NT2/D1 (cell line): ENCODE measurements at regions not wholly inside any gene's neighbourhood (a gene's known extent, or its start where the extent isn't known, plus 50 kb on each side); places are given as distances from the start of the nearest gene placed in this dataset.

ENCODE experiments used
- DNase-seq: peaks from one replicate; pipeline ENCODE4 v3.0.0-alpha.2; 2011; ENCODE audit warnings: low read depth, low spot score
- H3K27me3 ChIP-seq: 2 replicates; pipeline ENCODE4 v1.6.0; 2011; ENCODE audit warnings: mild to moderate bottlenecking; ENCODE audit not compliant: insufficient read length, insufficient read depth
- H3K36me3 ChIP-seq: 2 replicates; pipeline ENCODE4 v1.6.1; 2011; ENCODE audit warnings: mild to moderate bottlenecking, low read length, mixed read lengths; ENCODE audit not compliant: insufficient read depth, insufficient read length
- H3K4me1 ChIP-seq: 2 replicates; pipeline ENCODE4 v1.5.1; 2011; ENCODE audit not compliant: insufficient read depth, insufficient read length
- H3K4me3 ChIP-seq: 2 replicates; pipeline ENCODE4 v1.5.1; 2011; ENCODE audit warnings: low read depth; ENCODE audit not compliant: insufficient read length
- H3K9ac ChIP-seq: 2 replicates; pipeline ENCODE4 v1.6.0; 2011; ENCODE audit warnings: low read depth; ENCODE audit not compliant: insufficient read length
- H3K9me3 ChIP-seq: 2 replicates; pipeline ENCODE4 v1.5.1; 2011; ENCODE audit warnings: mild to moderate bottlenecking, low read length; ENCODE audit not compliant: insufficient read depth
- SUZ12 ChIP-seq: IDR thresholded peaks from 2 replicates; pipeline ENCODE4 v1.6.1; 2011; ENCODE audit not compliant: insufficient read length, insufficient read depth; ENCODE audit errors: extremely low read depth
- YY1 ChIP-seq: IDR thresholded peaks from 2 replicates; pipeline ENCODE4 v1.6.1; 2011; ENCODE audit not compliant: insufficient read length, insufficient read depth
- ZNF274 ChIP-seq: IDR thresholded peaks from 2 replicates; pipeline ENCODE4 v1.6.1; 2011; ENCODE audit warnings: mild to moderate bottlenecking, low read depth, low read length

- no peaks in the 10 kb centered on the region for H3K9me3 ChIP-seq
- TF ChIP-seq YY1 (no peak), SUZ12 (no peak), ZNF274 (no peak)
Observed at GRCh38 chr1:239306426-239306825, 79.9 kb upstream of the CHRM3 start.

GRCh38 chr1:239303289-239303688 lies 83.1 kb upstream of the CHRM3 start:
- H3K27me3 ChIP-seq = no peaks in the 10 kb centered on the region
- H3K9me3 ChIP-seq = no peaks in the 10 kb centered on the region
- no peak overlapping the region for H3K4me3 ChIP-seq
- H3K36me3 ChIP-seq = no peaks in the 10 kb centered on the region
- TF ChIP-seq SUZ12 (no peak), ZNF274 (no peak), YY1 (no peak)
- no peak overlapping the region for H3K9ac ChIP-seq
- DNase-seq = no peak
- no peaks in the 10 kb centered on the region for H3K4me1 ChIP-seq

More at GRCh38 chr1:239306426-239306825, 79.9 kb upstream of the CHRM3 start:
- H3K27me3 ChIP-seq = no peaks in the 10 kb centered on the region
- H3K36me3 ChIP-seq = no peaks in the 10 kb centered on the region
- no peak overlapping the region for H3K4me3 ChIP-seq
- H3K4me1 ChIP-seq = no peaks in the 10 kb centered on the region
- no peak for DNase-seq
- H3K9ac ChIP-seq = no peak overlapping the region

- Histone ChIP-seq H3K9ac (no peak overlapping the region), H3K27me3 (no peaks in the 10 kb centered on the region), H3K9me3 (no peaks in the 10 kb centered on the region), H3K4me1 (no peaks in the 10 kb centered on the region), H3K36me3 (no peaks in the 10 kb centered on the region), H3K4me3 (no peak overlapping the region)
- DNase-seq = no peak
- no peak for TF ChIP-seq SUZ12
- TF ChIP-seq ZNF274 = no peak
- TF ChIP-seq YY1 = no peak
Observed at GRCh38 chr1:239302696-239303095, 83.7 kb upstream of the CHRM3 start.

GRCh38 chr1:239301251-239301650 lies 85.1 kb upstream of the CHRM3 start:
- no peak overlapping the region for H3K4me3 ChIP-seq
- no peaks in the 10 kb centered on the region for H3K4me1 ChIP-seq
- no peak overlapping the region for H3K9ac ChIP-seq
- H3K9me3 ChIP-seq = no peaks in the 10 kb centered on the region
- H3K36me3 ChIP-seq = no peaks in the 10 kb centered on the region
- H3K27me3 ChIP-seq = no peaks in the 10 kb centered on the region
- DNase-seq = no peak
- TF ChIP-seq SUZ12 (no peak), ZNF274 (no peak), YY1 (no peak)

- TF ChIP-seq SUZ12 (no peak), YY1 (no peak), ZNF274 (no peak)
- H3K9me3 ChIP-seq = no peaks in the 10 kb centered on the region
- no peaks in the 10 kb centered on the region for H3K27me3 ChIP-seq
- DNase-seq = no peak
- no peaks in the 10 kb centered on the region for H3K36me3 ChIP-seq
- no peak overlapping the region for H3K4me3 ChIP-seq
- H3K9ac ChIP-seq = no peak overlapping the region
- no peaks in the 10 kb centered on the region for H3K4me1 ChIP-seq
Observed at GRCh38 chr1:239297910-239298309, 88.5 kb upstream of the CHRM3 start.

- Histone ChIP-seq H3K36me3 (no peaks in the 10 kb centered on the region), H3K4me3 (no peak overlapping the region), H3K4me1 (no peaks in the 10 kb centered on the region), H3K9me3 (no peaks in the 10 kb centered on the region), H3K27me3 (no peaks in the 10 kb centered on the region), H3K9ac (no peak overlapping the region)
- no peak for DNase-seq
- TF ChIP-seq SUZ12 = no peak
- no peak for TF ChIP-seq YY1
- TF ChIP-seq ZNF274 = no peak
Observed at GRCh38 chr1:239293350-239294110, 92.8 kb upstream of the CHRM3 start.

- no peaks in the 10 kb centered on the region; the same call in 1 of the 2 replicates for H3K9me3 ChIP-seq
- H3K4me3 ChIP-seq = no peak overlapping the region
- no peak overlapping the region for H3K9ac ChIP-seq
- H3K36me3 ChIP-seq = no peaks in the 10 kb centered on the region
- no peaks in the 10 kb centered on the region for H3K4me1 ChIP-seq
- no peak for DNase-seq
- H3K27me3 ChIP-seq = no peaks in the 10 kb centered on the region
- TF ChIP-seq YY1 = no peak
- no peak for TF ChIP-seq ZNF274
- no peak for TF ChIP-seq SUZ12
Observed at GRCh38 chr1:239288820-239289554, 97.4 kb upstream of the CHRM3 start.
